ENCODE measurements at regions not wholly inside any gene's neighbourhood (a gene's known extent, or its start where the extent isn't known, plus 50 kb on each side); places are given as distances from the start of the nearest gene placed in this dataset.
"Not testable (repeated sequence)": the region's sequence is repeated elsewhere in the genome, so short reads cannot be mapped to it uniquely, and the experiment has no call there.

DNA sequence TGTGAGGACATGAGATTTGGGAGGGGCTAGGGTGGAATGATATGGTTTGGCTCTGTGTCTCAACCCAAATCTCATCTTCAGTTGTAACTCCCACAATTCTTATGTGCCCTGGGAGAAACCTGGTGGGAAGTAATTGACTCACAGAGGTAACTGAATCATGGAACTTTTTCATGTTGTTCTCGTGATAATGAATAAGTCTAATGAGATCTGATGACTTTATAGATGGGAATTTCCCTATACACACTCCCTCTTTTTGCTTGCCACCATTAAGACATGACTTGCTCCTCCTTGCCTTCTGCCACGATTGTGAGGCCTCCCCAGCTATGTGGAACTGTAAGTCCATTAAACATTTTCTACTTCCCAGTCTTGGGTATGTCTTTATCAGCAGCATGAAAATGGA, 253.2 kb upstream of the GK2 start:
- intact Hi-C loops (cut with DNase I), result no loop called here
- no peak overlapping the region for H3K4me3 ChIP-seq

DNA sequence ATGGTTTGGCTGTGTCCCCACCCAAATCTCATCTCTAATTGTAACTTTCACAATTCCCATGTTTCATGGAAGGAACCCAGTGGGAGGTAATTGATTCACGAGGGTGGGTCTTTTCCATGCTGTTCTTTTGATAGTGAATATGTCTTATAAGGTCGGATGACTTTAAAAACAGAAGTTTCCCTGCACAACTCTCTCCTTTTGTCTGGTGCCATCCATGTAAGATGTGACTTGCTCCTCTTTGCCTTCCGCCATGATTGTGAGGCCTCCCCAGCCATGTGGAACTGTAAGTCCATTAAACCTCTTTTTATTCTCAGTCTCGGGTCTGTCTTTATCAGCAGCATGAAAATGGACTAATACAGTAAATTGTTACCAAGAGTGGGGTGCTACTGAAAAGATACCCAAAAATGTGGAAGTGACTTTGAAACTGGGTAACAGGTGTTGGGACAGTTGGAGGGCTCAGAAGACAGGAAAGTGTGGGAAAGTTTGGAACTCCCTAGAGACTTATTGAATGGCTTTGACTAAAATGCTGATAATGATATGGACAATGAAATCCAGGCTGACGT, 251.4 kb upstream of the GK2 start:
- H3K27me3 ChIP-seq; H3K4me1 ChIP-seq; H3K4me3 ChIP-seq; H3K9me3 ChIP-seq; H3K27ac ChIP-seq; H3K36me3 ChIP-seq; intact Hi-C loops (cut with DNase I); DNase-seq (ENCODE audit: extremely low spot score in 2 of 2): not testable (repeated sequence)

More for the DNA sequence above, 253.2 kb upstream of the GK2 start:
- Histone ChIP-seq H3K9me3 (no peaks in the 10 kb centered on the region), H3K27me3 (no peaks in the 10 kb centered on the region), H3K4me1 (no peaks in the 10 kb centered on the region), H3K36me3 (no peaks in the 10 kb centered on the region), H3K27ac (no peak overlapping the region)
- DNase-seq (ENCODE audit: extremely low spot score in 2 of 2), result no peak
- TF ChIP-seq POLR2AphosphoS5 (IDR thresholded peaks at IDR 0.05; ENCODE audit: insufficient read depth in 1 of 2, low read depth in 1 of 2) (no peak), POLR2A (IDR thresholded peaks at IDR 0.05) (no peak), CTCF (IDR thresholded peaks at IDR 0.05) (no peak)

GRCh38 chr4:79657379-79657778, 249.4 kb upstream of the GK2 start:
- intact Hi-C loops (cut with DNase I), result no loop called here
- Histone ChIP-seq H3K9me3 (no peaks in the 10 kb centered on the region), H3K4me1 (peaks cover 4% of the 10 kb centered on the region), H3K36me3 (no peaks in the 10 kb centered on the region), H3K27ac (no peak overlapping the region), H3K4me3 (no peak overlapping the region), H3K27me3 (no peaks in the 10 kb centered on the region)
- no peak for DNase-seq (ENCODE audit: extremely low spot score in 2 of 2)
- TF ChIP-seq POLR2A (IDR thresholded peaks at IDR 0.05) (no peak), CTCF (IDR thresholded peaks at IDR 0.05) (no peak), POLR2AphosphoS5 (IDR thresholded peaks at IDR 0.05; ENCODE audit: insufficient read depth in 1 of 2, low read depth in 1 of 2) (no peak)

GRCh38 chr4:79653871-79654270, 245.8 kb upstream of the GK2 start:
- TF ChIP-seq POLR2AphosphoS5 (IDR thresholded peaks at IDR 0.05; ENCODE audit: insufficient read depth in 1 of 2, low read depth in 1 of 2), result no peak
- no peak for TF ChIP-seq CTCF (IDR thresholded peaks at IDR 0.05)
- TF ChIP-seq POLR2A (IDR thresholded peaks at IDR 0.05), result no peak

DNA sequence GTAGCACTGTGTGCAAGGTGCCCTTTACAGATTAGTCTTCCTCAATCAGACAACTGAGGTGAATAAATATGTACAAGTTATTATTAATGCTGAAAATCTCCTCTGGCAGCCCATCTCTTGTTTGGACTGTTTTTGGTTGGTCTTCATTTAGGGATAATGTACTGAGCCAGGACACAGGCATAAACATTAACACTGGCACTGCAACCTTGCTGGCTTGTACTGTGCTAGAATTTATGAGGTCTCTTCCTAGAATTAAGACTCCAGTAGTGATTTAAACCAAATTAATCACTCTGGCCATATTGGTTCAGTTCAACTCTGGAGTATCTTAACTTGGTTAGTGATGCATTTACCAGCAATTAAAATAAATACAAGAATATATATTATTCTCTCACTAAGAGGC, 244.7 kb upstream of the GK2 start:
- DNase-seq (ENCODE audit: extremely low spot score in 2 of 2), result no peak
- Histone ChIP-seq H3K9me3 (no peaks in the 10 kb centered on the region), H3K27ac (no peak overlapping the region), H3K36me3 (no peaks in the 10 kb centered on the region), H3K27me3 (no peaks in the 10 kb centered on the region), H3K4me3 (no peak overlapping the region), H3K4me1 (peaks cover 23% of the 10 kb centered on the region)
- no peak for TF ChIP-seq CTCF (IDR thresholded peaks at IDR 0.05)
- no peak for TF ChIP-seq POLR2A (IDR thresholded peaks at IDR 0.05)
- TF ChIP-seq POLR2AphosphoS5 (IDR thresholded peaks at IDR 0.05; ENCODE audit: insufficient read depth in 1 of 2, low read depth in 1 of 2), result no peak
- intact Hi-C loops (cut with DNase I), result no loop called here

More at GRCh38 chr4:79653871-79654270, 245.8 kb upstream of the GK2 start:
- Histone ChIP-seq H3K9me3 (no peaks in the 10 kb centered on the region), H3K27ac (no peak overlapping the region), H3K36me3 (no peaks in the 10 kb centered on the region), H3K27me3 (no peaks in the 10 kb centered on the region), H3K4me1 (peaks cover 23% of the 10 kb centered on the region), H3K4me3 (no peak overlapping the region)
- intact Hi-C loops (cut with DNase I), result no loop called here
- no peak for DNase-seq (ENCODE audit: extremely low spot score in 2 of 2)
